GM12891 (cell line): ENCODE measurements at regions not wholly inside any gene's neighbourhood (a gene's known extent, or its start where the extent isn't known, plus 50 kb on each side); places are given as distances from the start of the nearest gene placed in this dataset.

ENCODE experiments used
- DNase-seq: peaks from one replicate; pipeline ENCODE4 v3.0.0; 2011; ENCODE audit warnings: low spot score; ENCODE audit not compliant: insufficient read length
- FAIRE-seq: peaks from 2 replicates; lab custom pipeline; 2011; peaks lifted over from hg19 to GRCh38; lab: Jason Lieb, UNC
- PAX5 ChIP-seq: IDR thresholded peaks from 2 replicates; pipeline ENCODE4 v1.6.1; 2011; ENCODE audit warnings: low read length, moderate library complexity, mild to moderate bottlenecking; ENCODE audit not compliant: insufficient read depth, severe bottlenecking
- POLR2A ChIP-seq: IDR thresholded peaks from 2 replicates; pipeline ENCODE4 v1.6.1; 2011; ENCODE audit warnings: low read depth, low read length, control low read depth
- POLR2AphosphoS5 ChIP-seq: IDR thresholded peaks from 2 replicates; pipeline ENCODE4 v1.6.1; 2011; ENCODE audit warnings: low read depth, low read length, control low read depth
- POU2F2 ChIP-seq: IDR thresholded peaks from 2 replicates; pipeline ENCODE4 v1.6.1; 2011; ENCODE audit warnings: low read depth, mild to moderate bottlenecking, control low read depth, low read length, moderate library complexity
- SPI1 ChIP-seq: IDR thresholded peaks from 2 replicates; pipeline ENCODE4 v1.6.1; 2011; ENCODE audit warnings: low read depth, low read length, control low read depth
- TAF1 ChIP-seq: IDR thresholded peaks from 2 replicates; pipeline ENCODE4 v1.6.1; 2011; ENCODE audit warnings: low read depth, low read length, control low read depth

GRCh38 chr1:201598396-201598795 lies 59.5 kb downstream of the NAV1 start:
- TF ChIP-seq POLR2AphosphoS5 (no peak), SPI1 (no peak), PAX5 (no peak)
- FAIRE-seq (no peak), DNase-seq (no peak)

DNA sequence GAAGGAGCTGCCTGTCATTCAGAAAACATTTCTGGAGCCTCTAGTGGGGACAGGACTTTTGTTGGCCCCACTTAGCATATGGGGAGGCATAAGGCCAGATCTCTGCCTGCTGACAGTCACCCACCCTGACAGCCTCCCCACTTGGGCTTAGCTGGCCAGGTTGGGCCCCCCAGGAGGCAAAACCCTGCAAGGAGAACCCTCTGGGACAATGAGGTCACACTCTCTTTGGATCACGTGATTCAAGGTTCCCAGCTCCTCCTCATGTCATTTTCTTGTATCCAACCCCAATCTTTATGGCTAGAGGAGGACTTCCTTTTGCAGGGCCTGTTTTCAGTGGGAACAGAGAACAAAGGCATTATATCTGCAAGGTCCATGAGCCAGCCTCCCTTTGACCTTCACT lies 60.0 kb downstream of the NAV1 start:
- DNase-seq (no peak), FAIRE-seq (no peak)
- TF ChIP-seq POLR2A, result no peak

DNA sequence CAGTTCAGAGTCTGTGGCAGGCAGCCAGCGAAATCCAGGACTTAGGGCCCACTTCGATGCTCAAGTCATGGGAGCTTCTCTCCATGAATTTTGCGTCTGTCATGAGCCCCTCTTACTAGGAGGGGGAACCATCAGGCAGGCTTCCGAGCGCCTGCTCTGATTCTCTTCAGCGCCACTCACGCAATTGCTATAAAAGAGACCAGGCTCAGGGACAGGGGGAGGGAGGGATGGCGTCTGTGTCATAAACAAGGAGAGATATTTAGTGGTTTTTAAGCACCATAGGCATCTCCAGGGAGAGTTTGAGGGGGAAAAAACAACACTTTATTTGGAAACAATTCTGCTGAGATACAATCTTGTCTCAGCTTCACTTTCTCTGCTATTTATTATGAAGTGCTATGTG lies 60.6 kb downstream of the NAV1 start:
- FAIRE-seq (no peak), DNase-seq (no peak)
- no peak for TF ChIP-seq POLR2AphosphoS5
- TF ChIP-seq POU2F2, result no peak
- no peak for TF ChIP-seq SPI1
- TF ChIP-seq PAX5, result no peak
- no peak for TF ChIP-seq TAF1
- no peak for TF ChIP-seq POLR2A

DNA sequence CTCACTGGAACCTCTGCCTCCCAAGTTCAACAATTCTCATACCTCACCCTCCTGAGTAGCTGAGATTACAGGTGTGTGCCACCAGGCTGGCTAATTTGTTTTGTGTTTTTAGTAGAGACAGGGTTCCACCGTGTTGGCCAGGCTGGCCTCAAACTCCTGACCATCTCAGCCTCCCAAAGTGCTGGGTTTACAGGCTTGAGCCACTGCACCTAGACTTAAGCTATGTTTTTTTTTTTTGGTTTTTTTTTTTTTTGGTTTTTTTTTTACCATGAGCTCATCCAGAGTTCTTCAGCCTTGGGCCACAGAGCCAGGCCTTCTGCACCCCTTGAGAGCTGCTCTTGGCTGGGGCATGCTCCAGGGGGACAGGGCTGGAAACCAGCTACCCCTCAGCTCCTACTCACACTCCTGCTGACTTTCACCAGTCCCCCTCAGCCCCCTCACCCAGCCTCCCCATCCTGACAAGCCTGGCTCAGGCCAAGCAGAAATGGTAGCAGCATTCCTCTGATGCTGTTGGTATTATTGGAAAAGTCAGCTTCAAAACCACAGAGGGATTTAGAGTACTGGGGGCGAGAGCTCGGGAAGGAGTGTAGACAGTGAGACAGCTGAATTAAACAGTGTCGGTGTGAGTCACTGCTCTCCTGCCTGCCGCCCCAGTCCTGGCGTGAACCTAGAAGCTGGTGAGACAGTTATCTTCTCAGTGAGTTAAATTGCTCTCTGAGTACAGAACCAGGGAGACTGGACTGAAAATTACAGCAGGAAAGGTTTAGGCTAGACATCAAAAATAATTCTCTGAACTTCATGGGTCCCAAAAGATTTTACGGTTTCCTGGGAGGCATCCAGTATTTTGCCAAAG lies 63.7 kb downstream of the NAV1 start:
- TF ChIP-seq SPI1, result no peak
- no peak for TF ChIP-seq TAF1
- no peak for TF ChIP-seq POU2F2
- no peak for TF ChIP-seq PAX5
- TF ChIP-seq POLR2A, result no peak
- no peak for TF ChIP-seq POLR2AphosphoS5
- FAIRE-seq, result no peak
- no peak for DNase-seq

DNA sequence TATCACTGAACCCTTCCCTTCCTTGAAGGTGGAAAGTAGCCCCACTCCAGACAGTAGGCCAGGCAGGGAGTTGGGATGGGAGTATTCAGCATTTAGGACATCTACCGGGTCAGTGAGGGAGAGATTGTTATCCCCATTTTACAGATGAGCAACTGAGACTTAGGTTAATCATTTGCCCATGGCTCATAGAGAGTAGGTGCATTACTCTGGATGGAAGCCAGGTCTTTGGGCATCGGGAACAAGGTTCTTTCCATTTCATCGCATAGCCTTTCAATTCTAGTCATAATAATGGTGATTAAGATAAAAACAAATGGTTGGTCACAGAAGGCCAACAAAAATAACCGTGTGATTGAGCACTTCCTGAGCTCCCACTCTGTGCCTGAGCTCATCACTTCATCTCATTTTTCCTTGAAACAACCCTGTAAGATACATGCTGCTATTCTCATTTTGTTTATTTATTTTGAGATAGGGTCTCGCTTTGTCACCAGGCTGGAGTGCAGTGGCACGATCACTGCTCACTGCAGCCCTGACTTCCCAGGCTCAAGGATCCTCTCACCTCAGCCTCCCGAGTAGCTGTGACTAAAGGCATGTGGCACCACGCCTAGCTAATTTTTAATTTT lies 64.8 kb downstream of the NAV1 start:
- DNase-seq (no peak), FAIRE-seq (no peak)
- TF ChIP-seq TAF1 (no peak), PAX5 (no peak), POLR2AphosphoS5 (no peak), POU2F2 (no peak)

- DNase-seq, result no peak
- TF ChIP-seq POLR2A, result no peak
- no peak for TF ChIP-seq PAX5
- no peak for TF ChIP-seq POU2F2
- TF ChIP-seq SPI1, result no peak
- no peak for TF ChIP-seq TAF1
- no peak for TF ChIP-seq POLR2AphosphoS5
- no peak for FAIRE-seq
These were observed 66.6 kb downstream of the NAV1 start for GRCh38 chr1:201605385-201606010.

DNA sequence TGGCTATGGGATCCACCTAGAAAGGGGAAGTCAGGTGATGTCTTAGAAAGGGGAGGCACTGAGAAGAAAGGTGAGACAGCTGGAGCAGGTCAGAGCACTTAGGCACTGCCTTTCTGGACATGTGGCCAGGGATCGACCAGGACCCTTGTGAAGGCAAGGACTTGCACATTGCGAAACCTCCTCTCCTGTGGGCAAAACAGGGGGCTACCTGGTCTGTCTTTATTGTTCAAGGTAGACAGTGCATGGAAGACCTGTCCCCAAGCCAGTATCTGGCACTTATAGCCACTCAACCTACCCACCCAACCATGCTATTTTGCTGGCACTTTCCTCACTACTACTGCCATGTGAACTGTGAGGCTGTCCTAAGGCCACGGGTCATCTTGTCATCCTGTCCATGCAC lies 67.2 kb downstream of the NAV1 start:
- no peak for FAIRE-seq

GRCh38 chr1:201606623-201607022 lies 67.7 kb downstream of the NAV1 start:
- no peak for DNase-seq
- FAIRE-seq, result no peak
- TF ChIP-seq POLR2AphosphoS5, result no peak

More for the DNA sequence above, 67.2 kb downstream of the NAV1 start:
- no peak for TF ChIP-seq PAX5
- TF ChIP-seq POLR2A, result no peak
- TF ChIP-seq POLR2AphosphoS5, result no peak
- TF ChIP-seq SPI1, result no peak
- no peak for TF ChIP-seq TAF1
- TF ChIP-seq POU2F2, result no peak
- DNase-seq, result no peak

DNA sequence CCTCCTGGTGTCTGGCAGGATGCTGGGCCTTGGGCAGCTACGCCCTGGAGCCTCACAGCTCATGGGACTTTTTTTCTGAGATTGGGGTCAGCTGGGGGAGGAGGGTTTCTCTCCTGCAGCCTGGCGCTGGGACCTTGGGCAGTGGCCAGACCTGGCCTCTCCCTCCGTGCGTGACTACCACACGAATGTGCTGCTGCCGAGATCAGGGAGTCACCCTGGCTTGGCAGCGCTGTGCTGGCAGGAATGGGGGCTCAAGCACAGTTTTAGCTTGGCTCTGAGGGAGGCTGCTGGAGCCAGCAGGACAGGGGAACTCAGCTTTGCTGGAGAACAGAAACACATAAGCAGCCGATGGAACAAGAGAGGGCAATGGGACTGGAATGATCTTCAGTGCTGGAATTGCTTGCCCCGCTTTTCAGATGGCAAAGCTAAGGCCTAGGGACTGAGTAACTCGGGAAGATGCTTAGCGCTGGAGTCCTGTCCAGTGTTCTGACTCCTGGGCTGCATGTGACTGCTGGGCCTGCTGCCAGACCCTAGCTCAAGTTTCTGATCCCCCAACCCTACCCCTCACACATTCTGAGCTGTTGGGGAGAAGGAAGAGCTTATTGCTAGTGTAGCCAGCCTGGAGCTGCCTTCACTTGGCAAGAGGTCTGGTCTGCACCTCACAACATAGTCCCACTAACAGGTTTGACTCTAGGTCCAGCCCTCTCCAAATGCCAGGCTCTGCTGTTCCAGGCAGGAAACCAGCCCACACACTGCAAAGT lies 69.9 kb downstream of the NAV1 start:
- FAIRE-seq (no peak), DNase-seq (no peak)
- no peak for TF ChIP-seq TAF1

DNA sequence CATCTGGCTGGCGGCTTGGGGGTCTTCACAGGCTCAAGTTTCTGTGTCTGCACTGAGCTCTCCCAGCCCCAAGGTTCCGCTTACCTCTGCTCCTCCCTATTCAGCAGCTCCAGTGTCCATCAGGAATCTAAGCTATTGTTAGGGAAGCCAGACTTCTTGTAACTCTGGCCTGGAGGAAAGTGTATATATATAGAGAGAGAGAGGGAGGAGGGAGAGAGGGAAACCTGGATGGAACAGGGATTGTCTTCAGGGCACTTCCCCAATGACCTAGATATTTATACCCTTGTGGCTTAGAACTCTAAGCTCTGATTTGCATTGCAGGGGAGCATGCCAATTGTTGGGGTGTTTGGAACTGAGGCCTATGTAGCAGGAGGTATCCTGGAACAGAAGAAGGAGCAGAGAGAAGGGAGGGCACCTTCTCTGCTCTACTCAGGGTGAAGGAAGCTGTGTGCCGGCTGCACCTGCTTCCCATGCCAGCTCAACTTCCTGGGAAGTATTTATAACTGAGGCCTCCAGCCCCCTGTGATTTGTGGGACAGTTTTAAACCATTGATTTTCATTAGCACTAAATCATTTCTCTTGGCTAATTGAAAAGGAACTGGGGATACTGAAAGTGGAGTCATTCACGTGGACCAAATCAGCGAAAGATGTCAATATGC lies 70.9 kb downstream of the NAV1 start:
- FAIRE-seq, result no peak
- no peak for DNase-seq
- TF ChIP-seq POLR2AphosphoS5 (no peak), POU2F2 (no peak), TAF1 (no peak), POLR2A (no peak), PAX5 (no peak), SPI1 (no peak)
